Upper lobe of left lung (tissue), 4 donors: ENCODE measurements at regions not wholly inside any gene's neighbourhood (a gene's known extent, or its start where the extent isn't known, plus 50 kb on each side); places are given as distances from the start of the nearest gene placed in this dataset.

Source experiments
- EP300 ChIP-seq, 4 donors: sonication (generic); formaldehyde crosslinking; IDR thresholded peaks; one replicate each; pipeline ENCODE4 v1.5.1; 2017; ENCODE audit warnings: antibody characterized with exemption in 4 of 4, control low read depth in 2 of 4
- POLR2AphosphoS5 ChIP-seq, 2 donors: sonication (generic); formaldehyde crosslinking; IDR thresholded peaks; one replicate each; pipeline ENCODE4 v1.5.1; 2017; ENCODE audit warnings: antibody characterized with exemption in 2 of 2
- TF ChIP-seq, protein P1 (sequence below), 6 experiments: fragments of 450-650 bp in 4 of 6; fragments of 200-600 bp in 2 of 6; sonication (generic) in 2 of 6; IDR thresholded peaks; one replicate each; pipeline ENCODE4 v1.5.1; 2016 to 2019; ENCODE audit warnings: antibody characterized with exemption in 6 of 6

GRCh38 chr10:128497660-128498377 lies 371.6 kb upstream of the MKI67 start:
- TF ChIP-seq, protein P1, sequence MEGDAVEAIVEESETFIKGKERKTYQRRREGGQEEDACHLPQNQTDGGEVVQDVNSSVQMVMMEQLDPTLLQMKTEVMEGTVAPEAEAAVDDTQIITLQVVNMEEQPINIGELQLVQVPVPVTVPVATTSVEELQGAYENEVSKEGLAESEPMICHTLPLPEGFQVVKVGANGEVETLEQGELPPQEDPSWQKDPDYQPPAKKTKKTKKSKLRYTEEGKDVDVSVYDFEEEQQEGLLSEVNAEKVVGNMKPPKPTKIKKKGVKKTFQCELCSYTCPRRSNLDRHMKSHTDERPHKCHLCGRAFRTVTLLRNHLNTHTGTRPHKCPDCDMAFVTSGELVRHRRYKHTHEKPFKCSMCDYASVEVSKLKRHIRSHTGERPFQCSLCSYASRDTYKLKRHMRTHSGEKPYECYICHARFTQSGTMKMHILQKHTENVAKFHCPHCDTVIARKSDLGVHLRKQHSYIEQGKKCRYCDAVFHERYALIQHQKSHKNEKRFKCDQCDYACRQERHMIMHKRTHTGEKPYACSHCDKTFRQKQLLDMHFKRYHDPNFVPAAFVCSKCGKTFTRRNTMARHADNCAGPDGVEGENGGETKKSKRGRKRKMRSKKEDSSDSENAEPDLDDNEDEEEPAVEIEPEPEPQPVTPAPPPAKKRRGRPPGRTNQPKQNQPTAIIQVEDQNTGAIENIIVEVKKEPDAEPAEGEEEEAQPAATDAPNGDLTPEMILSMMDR (IDR thresholded peaks at IDR 0.05), result no peak
- TF ChIP-seq EP300 (IDR thresholded peaks at IDR 0.05), result no peak
- no peak for TF ChIP-seq POLR2AphosphoS5 (IDR thresholded peaks at IDR 0.05)
